GM20000 (cell line): ENCODE measurements at regions not wholly inside any gene's neighbourhood (a gene's known extent, or its start where the extent isn't known, plus 50 kb on each side); places are given as distances from the start of the nearest gene placed in this dataset.

ENCODE experiments used
- DNase-seq: peaks from one replicate; pipeline ENCODE4 v3.0.0; 2012; ENCODE audit warnings: low spot score
- CTCF ChIP-seq: IDR thresholded peaks from 2 replicates; pipeline ENCODE4 v1.5.1; 2012; ENCODE audit warnings: mild to moderate bottlenecking, control low read depth; ENCODE audit errors: extremely low read depth, missing control alignments

DNA sequence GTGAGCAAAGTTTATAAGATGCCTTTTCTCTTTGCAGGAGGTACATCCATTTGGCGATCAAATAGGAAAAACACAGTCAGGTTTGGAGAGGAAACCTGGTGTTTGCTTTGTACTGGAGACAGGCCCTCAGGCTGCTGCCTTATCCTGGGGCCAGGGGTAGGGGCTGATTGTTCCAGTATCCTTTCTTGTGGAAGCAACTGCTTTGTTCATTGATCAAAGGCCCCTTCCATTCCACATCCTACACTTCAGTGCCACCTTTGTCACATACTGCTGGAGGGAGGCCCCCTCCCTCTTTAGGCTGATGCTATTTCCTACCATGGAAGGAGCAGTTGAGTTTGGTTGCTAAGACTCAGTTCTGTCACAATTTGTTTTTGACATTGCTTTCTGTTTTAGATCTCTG lies 778.1 kb downstream of the TLR4 start:
- no peak for DNase-seq
- no peak for TF ChIP-seq CTCF

DNA sequence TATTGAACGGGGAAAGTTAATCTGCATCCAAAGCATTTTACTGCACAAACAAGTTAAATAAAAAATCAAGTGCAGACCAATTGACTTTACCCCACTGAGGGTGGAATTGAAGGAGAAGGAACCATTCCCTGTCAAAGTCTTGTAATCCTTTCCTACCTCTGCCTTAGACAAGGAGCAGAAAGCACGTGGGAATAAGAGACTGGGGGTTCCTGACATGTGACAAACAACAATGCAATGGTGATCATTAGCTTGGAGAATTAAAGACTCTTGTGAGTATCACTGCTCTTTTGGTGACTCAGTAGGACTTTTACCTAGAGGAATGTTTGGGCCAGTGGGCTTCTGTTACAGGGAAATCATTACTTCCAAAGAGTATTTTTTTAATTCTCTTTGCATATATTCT lies 779.5 kb downstream of the TLR4 start:
- DNase-seq: no peak
- no peak for TF ChIP-seq CTCF

DNA sequence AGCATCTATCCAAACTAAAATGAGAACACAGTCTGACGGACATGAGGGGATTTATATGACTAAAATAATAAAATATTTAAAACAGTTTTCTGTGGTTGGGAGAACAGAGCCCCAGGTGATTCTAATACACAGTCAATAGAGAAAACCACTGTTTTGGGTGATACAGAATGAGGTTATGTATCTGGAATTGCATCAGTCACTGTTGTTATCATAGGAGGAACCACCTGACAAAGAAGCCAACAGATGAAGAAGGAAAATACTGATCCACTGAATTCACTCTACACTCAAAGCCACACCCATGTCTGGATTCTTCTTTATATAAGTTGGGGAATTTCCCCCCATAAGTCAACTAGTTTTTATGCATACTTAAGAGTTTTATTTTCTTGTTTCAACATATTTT lies 799.0 kb downstream of the TLR4 start:
- DNase-seq: no peak
- no peak for TF ChIP-seq CTCF

DNA sequence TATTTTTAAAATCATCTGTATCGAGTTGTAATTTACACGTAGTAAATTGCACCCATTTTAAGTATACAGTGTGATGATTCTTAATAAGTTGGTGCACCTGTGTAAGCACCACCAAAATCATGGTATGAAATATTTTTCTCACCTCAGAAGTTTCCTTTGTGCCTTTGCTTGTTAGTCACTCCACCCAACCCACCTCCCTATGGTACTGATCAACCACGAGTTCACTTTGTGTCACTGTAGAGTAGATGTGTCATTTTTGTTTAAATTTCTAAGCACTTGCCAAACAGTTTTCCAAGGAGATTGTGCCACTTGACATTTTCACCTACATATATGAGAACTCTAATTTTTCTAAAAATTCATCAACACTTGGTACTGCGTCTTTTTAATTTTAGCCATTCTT lies 806.5 kb downstream of the TLR4 start:
- no peak for TF ChIP-seq CTCF

GRCh38 chr9:118515947-118516346 lies 811.7 kb downstream of the TLR4 start:
- no peak for DNase-seq

More for the DNA sequence above, 806.5 kb downstream of the TLR4 start:
- no peak for DNase-seq

GRCh38 chr9:118521261-118521660 lies 817.1 kb downstream of the TLR4 start:
- DNase-seq: no peak
- no peak for TF ChIP-seq CTCF

More at GRCh38 chr9:118515947-118516346, 811.7 kb downstream of the TLR4 start:
- no peak for TF ChIP-seq CTCF

- DNase-seq: peak; percentile 51
- peak; percentile 73 for TF ChIP-seq CTCF
These were observed 818.2 kb downstream of the TLR4 start for GRCh38 chr9:118522093-118523028.
